ENCODE measurements at regions not wholly inside any gene's neighbourhood (a gene's known extent, or its start where the extent isn't known, plus 50 kb on each side); places are given as distances from the start of the nearest gene placed in this dataset.

GRCh38 chr2:173760553-173760952 is 204.6 kb downstream of the SP3 start:
- no peaks in the 10 kb centered on the region for H3K36me3 ChIP-seq (ENCODE audit: control insufficient read depth, insufficient read depth, low read length)
- H3K9me3 ChIP-seq (ENCODE audit: control insufficient read depth, low read length), result no peaks in the 10 kb centered on the region
- H3K4me1 ChIP-seq (ENCODE audit: control insufficient read depth, insufficient read depth, low read length), result no peaks in the 10 kb centered on the region
- H3K27me3 ChIP-seq (ENCODE audit: control insufficient read depth, insufficient read depth, low read length), result no peaks in the 10 kb centered on the region
- no peak overlapping the region for H3K4me3 ChIP-seq (ENCODE audit: low read length)
- H3K9ac ChIP-seq (ENCODE audit: low read length), result no peak overlapping the region

DNA sequence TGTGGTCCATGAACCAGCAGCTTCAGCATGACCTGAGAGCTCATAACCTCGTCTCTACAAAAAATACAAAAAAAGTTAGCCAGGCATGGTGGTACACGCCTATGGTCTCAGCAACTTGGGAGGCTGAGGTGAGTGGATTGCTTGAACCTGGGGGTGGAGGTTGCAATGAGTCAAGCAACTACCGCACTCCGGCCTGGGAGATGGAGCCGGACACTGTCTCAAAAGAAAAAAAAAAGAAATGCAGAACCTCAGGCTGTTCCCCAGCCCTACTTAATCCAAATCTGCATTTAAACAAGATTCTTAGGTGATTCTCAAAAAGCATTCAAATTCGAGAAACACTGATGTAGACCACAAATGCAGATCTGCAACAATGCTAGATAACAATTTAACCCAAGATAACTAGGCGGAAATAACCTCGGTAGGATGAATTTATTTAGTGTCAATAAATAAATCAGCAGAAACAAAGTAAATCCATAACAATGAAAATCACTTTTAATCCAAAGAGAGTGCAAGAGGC is 203.5 kb downstream of the SP3 start:
- H3K9ac ChIP-seq (ENCODE audit: low read length), result no peak overlapping the region
- H3K9me3 ChIP-seq (ENCODE audit: control insufficient read depth, low read length), result no peaks in the 10 kb centered on the region
- no peaks in the 10 kb centered on the region for H3K36me3 ChIP-seq (ENCODE audit: control insufficient read depth, insufficient read depth, low read length)
- no peaks in the 10 kb centered on the region for H3K27me3 ChIP-seq (ENCODE audit: control insufficient read depth, insufficient read depth, low read length)
- H3K4me3 ChIP-seq (ENCODE audit: low read length), result no peak overlapping the region
- H3K4me1 ChIP-seq (ENCODE audit: control insufficient read depth, insufficient read depth, low read length), result no peaks in the 10 kb centered on the region

- H3K27me3 ChIP-seq (ENCODE audit: control insufficient read depth, insufficient read depth, low read length), result no peaks in the 10 kb centered on the region
- H3K4me3 ChIP-seq (ENCODE audit: low read length), result no peak overlapping the region
- no peak overlapping the region for H3K9ac ChIP-seq (ENCODE audit: low read length)
- no peaks in the 10 kb centered on the region for H3K9me3 ChIP-seq (ENCODE audit: control insufficient read depth, low read length)
- H3K4me1 ChIP-seq (ENCODE audit: control insufficient read depth, insufficient read depth, low read length), result no peaks in the 10 kb centered on the region
- no peaks in the 10 kb centered on the region for H3K36me3 ChIP-seq (ENCODE audit: control insufficient read depth, insufficient read depth, low read length)
Measured at GRCh38 chr2:173762221-173762620, 203.0 kb downstream of the SP3 start.

DNA sequence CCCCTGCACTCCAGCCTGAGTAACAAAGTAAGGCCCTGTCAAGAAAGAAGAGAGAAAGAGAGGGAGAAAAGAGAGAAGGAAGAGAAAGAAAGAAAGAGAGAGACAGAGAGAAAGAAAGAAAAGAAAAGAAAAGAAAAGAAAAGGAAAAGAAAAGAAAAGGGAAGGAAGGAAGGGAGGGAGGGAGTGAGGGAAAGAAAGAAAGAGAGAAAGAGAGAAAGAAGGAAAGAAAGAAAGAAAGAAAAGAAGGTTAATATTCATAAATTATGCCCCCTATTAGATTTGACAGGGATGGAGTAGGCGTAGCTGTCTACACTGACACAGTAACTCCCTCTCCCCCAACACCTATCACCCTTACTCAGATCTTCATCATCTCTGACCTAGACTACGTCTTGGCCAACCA is 202.3 kb downstream of the SP3 start:
- Histone ChIP-seq H3K9ac (ENCODE audit: low read length) (no peak overlapping the region), H3K4me3 (ENCODE audit: low read length) (no peak overlapping the region), H3K4me1 (ENCODE audit: control insufficient read depth, insufficient read depth, low read length) (no peaks in the 10 kb centered on the region), H3K27me3 (ENCODE audit: control insufficient read depth, insufficient read depth, low read length) (no peaks in the 10 kb centered on the region), H3K9me3 (ENCODE audit: control insufficient read depth, low read length) (no peaks in the 10 kb centered on the region), H3K36me3 (ENCODE audit: control insufficient read depth, insufficient read depth, low read length) (no peaks in the 10 kb centered on the region)

- Histone ChIP-seq H3K4me1 (ENCODE audit: control insufficient read depth, insufficient read depth, low read length) (no peaks in the 10 kb centered on the region), H3K9me3 (ENCODE audit: control insufficient read depth, low read length) (no peaks in the 10 kb centered on the region), H3K4me3 (ENCODE audit: low read length) (no peak overlapping the region), H3K9ac (ENCODE audit: low read length) (no peak overlapping the region), H3K27me3 (ENCODE audit: control insufficient read depth, insufficient read depth, low read length) (no peaks in the 10 kb centered on the region), H3K36me3 (ENCODE audit: control insufficient read depth, insufficient read depth, low read length) (no peaks in the 10 kb centered on the region)
Measured at GRCh38 chr2:173763641-173764040, 201.5 kb downstream of the SP3 start.

DNA sequence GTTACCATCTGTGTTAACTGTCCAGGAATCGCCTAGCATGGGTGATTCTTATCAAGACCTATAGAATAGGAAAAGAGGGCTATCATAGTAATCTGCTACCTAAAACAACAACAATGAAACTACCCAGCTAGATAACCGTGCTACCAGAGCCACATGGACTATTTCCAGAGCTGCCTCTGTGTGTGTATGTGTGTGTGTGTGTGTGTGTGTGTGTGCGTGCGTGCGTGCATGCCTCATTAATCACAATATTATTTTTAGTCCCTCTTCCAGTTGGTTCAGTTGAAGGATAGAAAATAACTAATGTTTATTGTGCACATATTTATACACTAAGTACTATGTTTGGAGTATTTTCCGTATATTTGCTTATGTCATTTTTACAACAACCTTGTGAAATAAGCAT is 201.1 kb downstream of the SP3 start:
- H3K4me1 ChIP-seq (ENCODE audit: control insufficient read depth, insufficient read depth, low read length), result no peaks in the 10 kb centered on the region
- no peaks in the 10 kb centered on the region for H3K36me3 ChIP-seq (ENCODE audit: control insufficient read depth, insufficient read depth, low read length)
- no peak overlapping the region for H3K4me3 ChIP-seq (ENCODE audit: low read length)
- H3K9ac ChIP-seq (ENCODE audit: low read length), result no peak overlapping the region
- H3K9me3 ChIP-seq (ENCODE audit: control insufficient read depth, low read length), result no peaks in the 10 kb centered on the region
- H3K27me3 ChIP-seq (ENCODE audit: control insufficient read depth, insufficient read depth, low read length), result no peaks in the 10 kb centered on the region

DNA sequence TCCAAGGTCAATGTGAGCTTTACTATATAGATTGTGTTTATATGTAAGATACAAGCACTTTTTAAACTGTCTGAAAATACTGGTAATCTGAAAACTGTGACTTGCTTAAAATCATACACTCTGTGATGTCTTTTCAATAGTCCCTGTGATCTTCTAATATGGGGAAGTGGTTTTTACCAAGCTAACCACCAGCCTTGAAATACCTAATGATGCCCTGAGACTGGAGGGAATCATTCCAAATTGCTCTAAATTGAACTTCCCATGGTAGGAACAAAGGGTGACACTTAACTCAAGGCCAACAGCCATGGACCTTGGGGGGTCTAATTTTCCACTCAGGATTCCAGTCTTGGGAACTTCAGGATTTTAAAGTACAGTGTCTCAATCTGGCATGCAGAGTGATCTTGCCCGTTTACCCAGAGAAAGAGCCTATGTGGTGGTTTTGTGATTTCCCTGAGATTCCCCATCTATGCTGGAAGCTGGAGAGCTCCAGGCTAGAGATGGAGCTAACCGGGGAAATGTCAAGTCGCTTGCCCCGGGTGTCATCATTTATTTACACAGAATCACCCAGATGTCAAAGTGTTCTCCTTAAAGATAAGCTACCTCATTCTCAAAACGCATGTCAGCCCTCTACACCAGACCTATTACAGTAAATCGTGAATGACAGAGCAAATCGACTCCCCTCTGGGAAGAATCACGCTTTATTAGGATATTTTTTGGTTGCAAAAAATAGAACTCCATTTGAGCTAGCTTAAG is 198.5 kb downstream of the SP3 start:
- Histone ChIP-seq H3K9ac (ENCODE audit: low read length) (no peak overlapping the region), H3K27me3 (ENCODE audit: control insufficient read depth, insufficient read depth, low read length) (no peaks in the 10 kb centered on the region), H3K36me3 (ENCODE audit: control insufficient read depth, insufficient read depth, low read length) (no peaks in the 10 kb centered on the region), H3K4me1 (ENCODE audit: control insufficient read depth, insufficient read depth, low read length) (no peaks in the 10 kb centered on the region), H3K4me3 (ENCODE audit: low read length) (no peak overlapping the region), H3K9me3 (ENCODE audit: control insufficient read depth, low read length) (no peaks in the 10 kb centered on the region)

GRCh38 chr2:173770947-173771678 is 194.1 kb downstream of the SP3 start:
- no peaks in the 10 kb centered on the region for H3K27me3 ChIP-seq (ENCODE audit: control insufficient read depth, insufficient read depth, low read length)
- H3K4me3 ChIP-seq (ENCODE audit: low read length), result no peak overlapping the region
- H3K36me3 ChIP-seq (ENCODE audit: control insufficient read depth, insufficient read depth, low read length), result no peaks in the 10 kb centered on the region
- no peaks in the 10 kb centered on the region for H3K9me3 ChIP-seq (ENCODE audit: control insufficient read depth, low read length)
- no peak overlapping the region for H3K9ac ChIP-seq (ENCODE audit: low read length)
- no peaks in the 10 kb centered on the region for H3K4me1 ChIP-seq (ENCODE audit: control insufficient read depth, insufficient read depth, low read length)

GRCh38 chr2:173772205-173772604 is 193.0 kb downstream of the SP3 start:
- no peaks in the 10 kb centered on the region for H3K36me3 ChIP-seq (ENCODE audit: control insufficient read depth, insufficient read depth, low read length)
- H3K9me3 ChIP-seq (ENCODE audit: control insufficient read depth, low read length), result no peaks in the 10 kb centered on the region
- H3K4me1 ChIP-seq (ENCODE audit: control insufficient read depth, insufficient read depth, low read length), result no peaks in the 10 kb centered on the region
- no peak overlapping the region for H3K4me3 ChIP-seq (ENCODE audit: low read length)
- no peaks in the 10 kb centered on the region for H3K27me3 ChIP-seq (ENCODE audit: control insufficient read depth, insufficient read depth, low read length)
- H3K9ac ChIP-seq (ENCODE audit: low read length), result no peak overlapping the region

DNA sequence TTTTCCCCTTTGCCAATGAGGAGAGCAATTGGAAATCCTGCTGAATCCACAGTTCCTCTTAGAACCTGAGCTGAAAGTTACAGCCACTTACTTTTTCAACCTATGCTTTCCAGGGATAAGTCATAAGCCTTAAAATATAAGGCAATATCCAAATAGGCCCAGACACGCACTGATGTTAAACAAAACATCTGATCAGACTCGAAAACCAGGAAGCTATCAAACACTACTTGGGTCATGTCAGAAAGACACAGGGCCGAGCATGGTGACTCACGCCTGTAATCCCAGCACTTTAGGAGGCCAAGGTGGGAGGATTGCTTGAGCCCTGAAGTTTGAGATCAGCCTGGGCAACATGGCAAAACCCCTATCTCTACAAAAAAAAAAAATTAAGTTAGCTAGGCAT is 192.1 kb downstream of the SP3 start:
- no peaks in the 10 kb centered on the region for H3K27me3 ChIP-seq (ENCODE audit: control insufficient read depth, insufficient read depth, low read length)
- H3K9ac ChIP-seq (ENCODE audit: low read length), result no peak overlapping the region

GRCh38 chr2:173775440-173775839 is 189.7 kb downstream of the SP3 start:
- Histone ChIP-seq H3K4me3 (ENCODE audit: low read length) (no peak overlapping the region), H3K9ac (ENCODE audit: low read length) (no peak overlapping the region), H3K36me3 (ENCODE audit: control insufficient read depth, insufficient read depth, low read length) (no peaks in the 10 kb centered on the region), H3K4me1 (ENCODE audit: control insufficient read depth, insufficient read depth, low read length) (no peaks in the 10 kb centered on the region), H3K27me3 (ENCODE audit: control insufficient read depth, insufficient read depth, low read length) (no peaks in the 10 kb centered on the region), H3K9me3 (ENCODE audit: control insufficient read depth, low read length) (no peaks in the 10 kb centered on the region)

More for the DNA sequence above, 192.1 kb downstream of the SP3 start:
- Histone ChIP-seq H3K9me3 (ENCODE audit: control insufficient read depth, low read length) (no peaks in the 10 kb centered on the region), H3K4me1 (ENCODE audit: control insufficient read depth, insufficient read depth, low read length) (no peaks in the 10 kb centered on the region), H3K36me3 (ENCODE audit: control insufficient read depth, insufficient read depth, low read length) (no peaks in the 10 kb centered on the region), H3K4me3 (ENCODE audit: low read length) (no peak overlapping the region)

- H3K4me3 ChIP-seq (ENCODE audit: low read length), result no peak overlapping the region
- H3K36me3 ChIP-seq (ENCODE audit: control insufficient read depth, insufficient read depth, low read length), result no peaks in the 10 kb centered on the region
- H3K9ac ChIP-seq (ENCODE audit: low read length), result no peak overlapping the region
- H3K9me3 ChIP-seq (ENCODE audit: control insufficient read depth, low read length), result no peaks in the 10 kb centered on the region
- no peaks in the 10 kb centered on the region for H3K4me1 ChIP-seq (ENCODE audit: control insufficient read depth, insufficient read depth, low read length)
- H3K27me3 ChIP-seq (ENCODE audit: control insufficient read depth, insufficient read depth, low read length), result no peaks in the 10 kb centered on the region
Measured at GRCh38 chr2:173782681-173783080, 182.5 kb downstream of the SP3 start.

Measured in mucosa of stomach (tissue), 1 donor.